ENCODE measurements at regions not wholly inside any gene's neighbourhood (a gene's known extent, or its start where the extent isn't known, plus 50 kb on each side); places are given as distances from the start of the nearest gene placed in this dataset.

- DNase-seq (ENCODE audit: low read depth, low spot score), result no peak
Observed at GRCh38 chr13:75052616-75053015, 429.4 kb downstream of the TBC1D4 start.

GRCh38 chr13:75050419-75051046 is 431.4 kb downstream of the TBC1D4 start:
- no peak for DNase-seq (ENCODE audit: low read depth, low spot score)

GRCh38 chr13:75049735-75050335 is 432.1 kb downstream of the TBC1D4 start:
- DNase-seq (ENCODE audit: low read depth, low spot score), result no peak

GRCh38 chr13:75042807-75043206 is 439.2 kb downstream of the TBC1D4 start:
- no peak for DNase-seq (ENCODE audit: low read depth, low spot score)

GRCh38 chr13:75038393-75039113 is 443.4 kb downstream of the TBC1D4 start:
- DNase-seq (ENCODE audit: low read depth, low spot score), result no peak

- no peak for DNase-seq (ENCODE audit: low read depth, low spot score)
Observed at GRCh38 chr13:75025956-75026355, 456.0 kb downstream of the TBC1D4 start.

- DNase-seq (ENCODE audit: low read depth, low spot score), result no peak
Observed at GRCh38 chr13:75024602-75025001, 457.4 kb downstream of the TBC1D4 start.

- no peak for DNase-seq (ENCODE audit: low read depth, low spot score)
Observed at GRCh38 chr13:75023609-75024008, 458.4 kb downstream of the TBC1D4 start.

GRCh38 chr13:75021151-75021550 is 460.8 kb downstream of the TBC1D4 start:
- no peak for DNase-seq (ENCODE audit: low read depth, low spot score)

- no peak for DNase-seq (ENCODE audit: low read depth, low spot score)
Observed at GRCh38 chr13:75016225-75016624, 465.7 kb downstream of the TBC1D4 start.

- DNase-seq (ENCODE audit: low read depth, low spot score), result no peak
Observed at GRCh38 chr13:75013818-75014217, 468.2 kb downstream of the TBC1D4 start.

GRCh38 chr13:75010941-75011340 is 471.0 kb downstream of the TBC1D4 start:
- DNase-seq (ENCODE audit: low read depth, low spot score), result no peak

GRCh38 chr13:75008926-75009325 is 473.0 kb downstream of the TBC1D4 start:
- no peak for DNase-seq (ENCODE audit: low read depth, low spot score)

GRCh38 chr13:74990992-74991391 is 491.0 kb downstream of the TBC1D4 start:
- peak; percentile 1 for DNase-seq (ENCODE audit: low read depth, low spot score)

GRCh38 chr13:74987124-74987690 is 494.8 kb downstream of the TBC1D4 start:
- no peak for DNase-seq (ENCODE audit: low read depth, low spot score)

- no peak for DNase-seq (ENCODE audit: low read depth, low spot score)
Observed at GRCh38 chr13:74986609-74987008, 495.4 kb downstream of the TBC1D4 start.

GRCh38 chr13:74979703-74980102 is 502.3 kb downstream of the TBC1D4 start:
- no peak for DNase-seq (ENCODE audit: low read depth, low spot score)

- DNase-seq (ENCODE audit: low read depth, low spot score), result no peak
Observed at GRCh38 chr13:74978591-74978990, 503.4 kb downstream of the TBC1D4 start.

- no peak for DNase-seq (ENCODE audit: low read depth, low spot score)
Observed at GRCh38 chr13:74977498-74977897, 504.5 kb downstream of the TBC1D4 start.

- no peak for DNase-seq (ENCODE audit: low read depth, low spot score)
Observed at GRCh38 chr13:74975111-74975510, 506.9 kb downstream of the TBC1D4 start.

- DNase-seq (ENCODE audit: low read depth, low spot score), result no peak
Observed at GRCh38 chr13:74973935-74974879, 507.8 kb downstream of the TBC1D4 start.

- no peak for DNase-seq (ENCODE audit: low read depth, low spot score)
Observed at GRCh38 chr13:74969419-74969818, 512.5 kb downstream of the TBC1D4 start.
